ENCODE measurements at regions not wholly inside any gene's neighbourhood (a gene's known extent, or its start where the extent isn't known, plus 50 kb on each side); places are given as distances from the start of the nearest gene placed in this dataset.

- TF ChIP-seq CTCF (IDR thresholded peaks at IDR 0.05; ENCODE audit: extremely low read depth in 1 of 2, insufficient read depth in 1 of 2, low read depth in 1 of 2, low read length in 2 of 2) = no peak
- TF ChIP-seq POLR2A (IDR thresholded peaks at IDR 0.05; ENCODE audit: low read depth, low read length) = no peak
- no peak for TF ChIP-seq EZH2 (IDR thresholded peaks at IDR 0.05; ENCODE audit: borderline replicate concordance, low read depth, low read length, severe bottlenecking)
- TF ChIP-seq POLR2AphosphoS5 (IDR thresholded peaks at IDR 0.05; ENCODE audit: insufficient read depth, low read depth, low read length) = no peak
- TF ChIP-seq JUN (IDR thresholded peaks at IDR 0.05; ENCODE audit: borderline replicate concordance, insufficient read depth, insufficient read length, low read depth) = no peak
- TF ChIP-seq MAX (IDR thresholded peaks at IDR 0.05; ENCODE audit: insufficient read depth, insufficient read length) = no peak
- no peak for TF ChIP-seq MYC (IDR thresholded peaks at IDR 0.05; ENCODE audit: low read depth, low read length)
- no peak for TF ChIP-seq FOS (IDR thresholded peaks at IDR 0.05; ENCODE audit: borderline replicate concordance, insufficient read depth, low read length)
- TF ChIP-seq GATA2 (IDR thresholded peaks at IDR 0.05; ENCODE audit: insufficient read depth, insufficient read length, low read depth, low read length) = no peak
Measured at GRCh38 chr6:169376458-169376857, 122.8 kb upstream of the THBS2 start.

Data from endothelial cell of umbilical vein (primary cell).